GM23248 (cell line): ENCODE measurements at regions not wholly inside any gene's neighbourhood (a gene's known extent, or its start where the extent isn't known, plus 50 kb on each side); places are given as distances from the start of the nearest gene placed in this dataset.

Source experiments
- DNase-seq: peaks from one replicate; pipeline ENCODE4 v3.0.0-alpha.2; 2015
- H2AFZ ChIP-seq: fragments of 200-600 bp; sonication (generic); 2 replicates; pipeline ENCODE4 v1.6.1; 2016; ENCODE audit warnings: antibody characterized with exemption
- H3F3A ChIP-seq: fragments of 200-600 bp; sonication (generic); 2 replicates; pipeline ENCODE4 v1.6.1; 2016; ENCODE audit warnings: mild to moderate bottlenecking, antibody characterized with exemption, mixed run types; ENCODE audit not compliant: insufficient read depth
- H3K27ac ChIP-seq: fragments of 200-600 bp; sonication (generic); 2 replicates; pipeline ENCODE4 v1.5.1; 2016; ENCODE audit warnings: mild to moderate bottlenecking
- H3K27me3 ChIP-seq: fragments of 200-600 bp; sonication (generic); replicated peaks from 2 replicates; pipeline ENCODE4 v1.6.1; 2016; ENCODE audit warnings: mild to moderate bottlenecking; ENCODE audit not compliant: insufficient read depth
- H3K36me3 ChIP-seq: fragments of 200-600 bp; sonication (generic); 2 replicates; pipeline ENCODE4 v1.6.1; 2016; ENCODE audit warnings: low read depth, mild to moderate bottlenecking
- H3K4me1 ChIP-seq: fragments of 200-600 bp; sonication (generic); 2 replicates; pipeline ENCODE4 v1.6.1; 2016; ENCODE audit warnings: mild to moderate bottlenecking; ENCODE audit not compliant: insufficient read depth
- H3K4me2 ChIP-seq: fragments of 200-600 bp; sonication (generic); one replicate; pipeline ENCODE4 v1.6.1; 2016; ENCODE audit warnings: mild to moderate bottlenecking; ENCODE audit not compliant: unreplicated experiment
- H3K4me3 ChIP-seq: fragments of 200-600 bp; sonication (generic); 2 replicates; pipeline ENCODE4 v1.5.1; 2016; ENCODE audit warnings: mild to moderate bottlenecking
- H3K79me2 ChIP-seq: fragments of 200-600 bp; sonication (generic); 2 replicates; pipeline ENCODE4 v1.6.1; 2016; ENCODE audit warnings: mild to moderate bottlenecking; ENCODE audit not compliant: insufficient read depth
- H3K9ac ChIP-seq: fragments of 200-600 bp; sonication (generic); 2 replicates; pipeline ENCODE4 v1.6.1; 2016; ENCODE audit warnings: mild to moderate bottlenecking
- H3K9me2 ChIP-seq: fragments of 200-600 bp; sonication (generic); 2 replicates; pipeline ENCODE4 v1.6.1; 2016; ENCODE audit warnings: mixed run types, mild to moderate bottlenecking, moderate library complexity; ENCODE audit not compliant: insufficient read depth
- H3K9me3 ChIP-seq: fragments of 200-600 bp; sonication (generic); one replicate; pipeline ENCODE4 v1.6.1; 2017; ENCODE audit warnings: low read depth
- H4K20me1 ChIP-seq: fragments of 200-600 bp; sonication (generic); 2 replicates; pipeline ENCODE4 v1.6.0; 2016; ENCODE audit not compliant: insufficient read depth
- EZH2 ChIP-seq: fragments of 200-600 bp; sonication (generic); IDR thresholded peaks from 2 replicates; pipeline ENCODE4 v1.6.1; 2018; ENCODE audit warnings: antibody characterized with exemption, mild to moderate bottlenecking; ENCODE audit not compliant: insufficient read depth, poor library complexity, severe bottlenecking
- EZH2phosphoT487 ChIP-seq: fragments of 200-600 bp; sonication (generic); IDR thresholded peaks from 2 replicates; pipeline ENCODE4 v1.6.1; 2018; ENCODE audit warnings: antibody characterized with exemption, moderate library complexity, mild to moderate bottlenecking, low read depth; ENCODE audit not compliant: insufficient read depth
- WGBS, 2 experiments: methylation state at CpG; one replicate each; pipeline ENCODE4 v1.1.6; 2015 to 2017; ENCODE audit warnings: low lambda C conversion rate in 2 of 2, low coverage in 1 of 2; ENCODE audit errors: missing lambda C conversion rate in 2 of 2; 5-methylcytosine and 5-hydroxymethylcytosine counted together
- in situ Hi-C: fragments of 300-500 bp; cut with MboI; formaldehyde crosslinking; loops from 2 replicates; pipeline ENCODE4 v1.15.0; 2020

- Histone ChIP-seq H3K4me3 (no peak overlapping the region), H3K9me2 (no peaks in the 10 kb centered on the region), H3F3A (no peaks in the 10 kb centered on the region), H4K20me1 (no peaks in the 10 kb centered on the region), H3K9ac (no peak overlapping the region), H3K36me3 (no peaks in the 10 kb centered on the region), H3K27ac (no peak overlapping the region), H3K4me1 (no peaks in the 10 kb centered on the region), H3K79me2 (no peaks in the 10 kb centered on the region), H3K4me2 (no peak overlapping the region), H3K27me3 (peaks cover 12% of the 10 kb centered on the region), H2AFZ (no peak overlapping the region), H3K9me3 (no peaks in the 10 kb centered on the region)
- no peak for DNase-seq
- in situ Hi-C loops = no loop called here
- 0 to 14% methylated on average over 1 of the region's 1 CpG for WGBS, 2 experiments
- TF ChIP-seq EZH2 (no peak), EZH2phosphoT487 (no peak)
These were observed 138.6 kb downstream of the PDCD6IP start for GRCh38 chr3:33936921-33937525.

DNA sequence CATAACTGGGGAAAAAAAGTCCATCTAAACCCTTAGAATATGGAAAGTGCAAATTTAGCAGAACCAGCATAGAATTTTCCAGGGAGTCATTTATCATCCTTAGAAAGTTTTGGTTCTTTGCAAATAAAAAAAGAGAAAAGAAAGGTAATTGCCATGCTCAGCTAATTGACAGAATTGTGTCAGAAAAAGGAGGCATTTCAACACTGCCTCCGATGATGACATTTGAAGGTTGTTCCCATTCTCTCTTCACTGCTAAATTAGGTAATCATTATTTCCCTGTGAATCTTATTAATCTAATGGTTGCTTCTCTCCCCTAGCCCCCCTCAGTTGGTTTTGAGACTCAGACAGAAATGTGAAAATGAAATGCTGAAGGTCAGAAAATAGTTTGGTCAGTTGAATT is 139.2 kb downstream of the PDCD6IP start:
- WGBS, 2 experiments = 0 to 6% methylated on average over 1 of the region's 1 CpG

GRCh38 chr3:33940149-33940548 is 141.7 kb downstream of the PDCD6IP start:
- no peaks in the 10 kb centered on the region for H4K20me1 ChIP-seq
- no peak overlapping the region for H3K4me2 ChIP-seq
- H2AFZ ChIP-seq = no peak overlapping the region
- no peaks in the 10 kb centered on the region for H3F3A ChIP-seq
- H3K9me2 ChIP-seq = no peaks in the 10 kb centered on the region
- H3K27me3 ChIP-seq = peaks cover 18% of the 10 kb centered on the region
- H3K4me3 ChIP-seq = no peak overlapping the region
- H3K79me2 ChIP-seq = no peaks in the 10 kb centered on the region
- peak; percentile 31 for DNase-seq
- no peak overlapping the region for H3K9ac ChIP-seq
- no peaks in the 10 kb centered on the region for H3K4me1 ChIP-seq
- no peak overlapping the region for H3K27ac ChIP-seq
- no peaks in the 10 kb centered on the region for H3K36me3 ChIP-seq
- in situ Hi-C loops = no loop called here
- 19 to 30% methylated on average over 5 of the region's 5 CpGs for WGBS, 2 experiments
- no peak for TF ChIP-seq EZH2phosphoT487
- TF ChIP-seq EZH2 = no peak
- H3K9me3 ChIP-seq = no peaks in the 10 kb centered on the region

More for the DNA sequence above, 139.2 kb downstream of the PDCD6IP start:
- no peaks in the 10 kb centered on the region for H3K36me3 ChIP-seq
- H3K79me2 ChIP-seq = no peaks in the 10 kb centered on the region
- H3K4me3 ChIP-seq = no peak overlapping the region
- no peak overlapping the region for H3K9ac ChIP-seq
- TF ChIP-seq EZH2 = no peak
- TF ChIP-seq EZH2phosphoT487 = no peak
- H3K4me1 ChIP-seq = no peaks in the 10 kb centered on the region
- peaks cover 12% of the 10 kb centered on the region for H3K27me3 ChIP-seq
- H3K4me2 ChIP-seq = no peak overlapping the region
- no peaks in the 10 kb centered on the region for H4K20me1 ChIP-seq
- in situ Hi-C loops = no loop called here
- H3K27ac ChIP-seq = no peak overlapping the region
- H3K9me2 ChIP-seq = no peaks in the 10 kb centered on the region
- H3K9me3 ChIP-seq = no peaks in the 10 kb centered on the region
- no peak for DNase-seq
- H3F3A ChIP-seq = no peaks in the 10 kb centered on the region
- no peak overlapping the region for H2AFZ ChIP-seq

DNA sequence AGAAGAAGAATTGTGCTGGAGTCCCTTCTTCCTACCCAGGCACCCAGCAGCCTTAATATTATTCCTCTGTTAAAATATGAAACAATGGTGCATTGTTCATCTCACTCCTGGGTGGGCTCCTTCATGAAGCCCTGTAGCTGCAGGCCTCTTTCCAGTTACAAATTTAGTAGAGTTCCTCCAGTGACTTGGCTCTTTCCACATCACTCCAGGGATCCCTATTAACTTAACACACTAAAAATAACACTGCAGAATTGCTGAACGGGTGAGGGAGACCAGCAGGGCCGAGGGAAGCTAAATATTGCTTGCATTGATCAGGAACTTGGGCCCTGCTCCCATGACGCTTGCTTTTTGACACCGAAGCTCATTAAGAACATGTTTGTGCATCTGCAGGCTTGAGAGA is 142.3 kb downstream of the PDCD6IP start:
- 25 to 33% methylated on average over 4 of the region's 4 CpGs for WGBS, 2 experiments
- Histone ChIP-seq H3K9me3 (no peaks in the 10 kb centered on the region), H4K20me1 (no peaks in the 10 kb centered on the region), H3K79me2 (no peaks in the 10 kb centered on the region), H3K9me2 (no peaks in the 10 kb centered on the region), H3K36me3 (no peaks in the 10 kb centered on the region), H3F3A (no peaks in the 10 kb centered on the region), H3K27ac (no peak overlapping the region), H3K4me1 (no peaks in the 10 kb centered on the region), H2AFZ (no peak overlapping the region), H3K4me3 (no peak overlapping the region), H3K4me2 (no peak overlapping the region), H3K9ac (no peak overlapping the region), H3K27me3 (peaks cover 19% of the 10 kb centered on the region)
- no peak for DNase-seq
- TF ChIP-seq EZH2 (no peak), EZH2phosphoT487 (no peak)
- in situ Hi-C loops = no loop called here

DNA sequence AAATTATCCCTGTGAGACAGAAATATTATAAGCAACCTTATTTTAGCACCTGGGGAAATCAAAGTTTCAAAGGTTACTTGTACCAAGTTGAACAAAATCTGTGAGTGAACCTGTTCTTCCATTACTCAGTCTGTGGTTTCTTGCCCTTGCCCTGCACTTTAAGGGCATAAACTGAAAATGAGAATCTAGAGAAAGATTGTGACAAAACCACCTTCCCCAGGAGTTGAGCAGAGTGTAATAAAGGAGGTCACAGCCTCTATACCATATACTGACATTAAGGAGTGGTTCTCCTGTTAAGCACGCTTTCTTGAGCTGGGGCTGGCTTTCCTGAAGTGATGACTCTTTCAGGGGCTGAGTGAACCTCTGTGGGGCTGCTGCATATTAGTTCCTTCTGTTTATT is 143.4 kb downstream of the PDCD6IP start:
- H3K9ac ChIP-seq = no peak overlapping the region
- H3K4me2 ChIP-seq = no peak overlapping the region
- no peak overlapping the region for H2AFZ ChIP-seq
- no peaks in the 10 kb centered on the region for H3F3A ChIP-seq
- no peak for TF ChIP-seq EZH2phosphoT487
- TF ChIP-seq EZH2 = no peak
- no peak overlapping the region for H3K4me3 ChIP-seq
- no peaks in the 10 kb centered on the region for H3K36me3 ChIP-seq
- H3K4me1 ChIP-seq = no peaks in the 10 kb centered on the region
- in situ Hi-C loops = no loop called here
- H3K27ac ChIP-seq = no peak overlapping the region
- no peaks in the 10 kb centered on the region for H3K79me2 ChIP-seq
- no peaks in the 10 kb centered on the region for H3K9me2 ChIP-seq
- peaks cover 19% of the 10 kb centered on the region for H3K27me3 ChIP-seq
- no peaks in the 10 kb centered on the region for H4K20me1 ChIP-seq
- WGBS, 2 experiments = 29 to 36% methylated on average over 1 of the region's 1 CpG
- DNase-seq = no peak
- no peaks in the 10 kb centered on the region for H3K9me3 ChIP-seq
